IMR-90 (cell line): ENCODE measurements at regions not wholly inside any gene's neighbourhood (a gene's known extent, or its start where the extent isn't known, plus 50 kb on each side); places are given as distances from the start of the nearest gene placed in this dataset.

Experiments
- ATAC-seq: fragments of 200-7000 bp; cut with Tn5 transposase; 2 replicates; pipeline ENCODE4 v1.9.1; 2020; ENCODE audit warnings: low read depth, mild to moderate bottlenecking, moderate library complexity
- BruUV-seq: library from RNA; stranded (reverse); fragments of 400-500 nt; replicated peaks from 2 replicates; lab custom pipeline; 2021; lab: Mats Ljungman, UMichigan
- CTCF ChIA-PET: fragments of 300-600 bp; formaldehyde crosslinking; extraction: SDS; loops from one replicate; lab custom pipeline; 2021; ENCODE audit warnings: antibody characterized with exemption; lab: Yijun Ruan, JAX
- POLR2A ChIA-PET: fragments of 300-600 bp; sonication (Branson Sonifier 250); formaldehyde crosslinking; loops from one replicate; lab custom pipeline; 2022; ENCODE audit warnings: antibody characterized with exemption; ENCODE audit not compliant: unreplicated experiment; lab: Charles Lee
- DNase-seq: peaks from one replicate; pipeline ENCODE4 v3.0.0; 2013
- H2AFZ ChIP-seq: replicated peaks from 2 replicates; pipeline ENCODE3; 2013; ENCODE audit warnings: low read length, mild to moderate bottlenecking; ENCODE audit not compliant: poor library complexity
- H2AK5ac ChIP-seq: 2 replicates; pipeline ENCODE4 v1.6.1; 2013; ENCODE audit warnings: low read depth, low read length, inconsistent platforms
- H2AK9ac ChIP-seq: replicated peaks from 2 replicates; pipeline ENCODE3; 2013; ENCODE audit warnings: mild to moderate bottlenecking, low read depth, low read length, moderate library complexity; ENCODE audit not compliant: poor library complexity
- H2BK120ac ChIP-seq: 2 replicates; pipeline ENCODE4 v1.6.1; 2013; ENCODE audit warnings: low read depth, low read length, inconsistent platforms
- H2BK15ac ChIP-seq: 3 replicates; pipeline ENCODE4 v1.6.1; 2013; ENCODE audit warnings: low read depth, low read length, inconsistent platforms
- H2BK20ac ChIP-seq: 2 replicates; pipeline ENCODE4 v1.6.1; 2013; ENCODE audit warnings: low read depth, mild to moderate bottlenecking, inconsistent platforms, low read length, moderate library complexity
- H2BK5ac ChIP-seq: 2 replicates; pipeline ENCODE4 v1.6.1; 2013; ENCODE audit warnings: mild to moderate bottlenecking, low read depth, low read length, inconsistent platforms; ENCODE audit not compliant: poor library complexity, severe bottlenecking
- H3K14ac ChIP-seq: replicated peaks from 2 replicates; pipeline ENCODE4 v1.6.1; 2013; ENCODE audit warnings: low read depth, low read length, inconsistent platforms
- H3K18ac ChIP-seq: 2 replicates; pipeline ENCODE4 v1.6.1; 2013; ENCODE audit warnings: low read depth, low read length, control low read depth
- H3K23ac ChIP-seq: 2 replicates; pipeline ENCODE4 v1.6.1; 2013; ENCODE audit warnings: low read depth, low read length, inconsistent platforms
- H3K27ac ChIP-seq: 2 replicates; pipeline ENCODE4 v1.5.1; 2013; ENCODE audit warnings: mild to moderate bottlenecking, control low read depth, low read length; ENCODE audit not compliant: insufficient read depth
- H3K27me3 ChIP-seq: 2 replicates; pipeline ENCODE4 v1.6.1; 2013; ENCODE audit warnings: low read length; ENCODE audit not compliant: control insufficient read depth, insufficient read depth
- H3K36me3 ChIP-seq: 2 replicates; pipeline ENCODE4 v1.6.1; 2013; ENCODE audit warnings: low read length, mixed read lengths; ENCODE audit not compliant: control insufficient read depth, insufficient read depth
- H3K4ac ChIP-seq: 2 replicates; pipeline ENCODE4 v1.6.1; 2013; ENCODE audit warnings: low read depth, low read length, inconsistent platforms
- H3K4me1 ChIP-seq: 2 replicates; pipeline ENCODE4 v1.6.1; 2013; ENCODE audit warnings: low read length, mixed read lengths; ENCODE audit not compliant: control insufficient read depth, insufficient read depth
- H3K4me2 ChIP-seq: 2 replicates; pipeline ENCODE4 v1.6.1; 2013; ENCODE audit warnings: low read depth, mild to moderate bottlenecking, control low read depth, low read length, moderate library complexity
- H3K4me3 ChIP-seq: 2 replicates; pipeline ENCODE4 v1.5.1; 2013; ENCODE audit warnings: low read depth, mild to moderate bottlenecking, control low read depth, low read length, moderate library complexity; ENCODE audit not compliant: insufficient read depth
- H3K56ac ChIP-seq: 2 replicates; pipeline ENCODE4 v1.6.1; 2013; ENCODE audit warnings: low read length, inconsistent platforms; ENCODE audit not compliant: insufficient read depth; ENCODE audit errors: extremely low read depth
- H3K79me1 ChIP-seq, 2 experiments: 2 replicates each; pipeline ENCODE4 v1.6.1; 2013; ENCODE audit warnings: low read length in 2 of 2, inconsistent platforms in 1 of 2, low read depth in 1 of 2
- H3K9ac ChIP-seq: 2 replicates; pipeline ENCODE4 v1.6.1; 2013; ENCODE audit warnings: low read depth, low read length, control low read depth
- H3K9me1 ChIP-seq: 2 replicates; pipeline ENCODE4 v1.6.1; 2013; ENCODE audit warnings: low read length, inconsistent platforms; ENCODE audit not compliant: insufficient read depth
- H3K9me3 ChIP-seq: 2 replicates; pipeline ENCODE4 v1.6.1; 2013; ENCODE audit warnings: low read length; ENCODE audit not compliant: control insufficient read depth, insufficient read depth
- H4K20me1 ChIP-seq: 2 replicates; pipeline ENCODE4 v1.6.1; 2013; ENCODE audit warnings: low read length, inconsistent platforms; ENCODE audit not compliant: insufficient read depth
- H4K5ac ChIP-seq: 2 replicates; pipeline ENCODE4 v1.6.1; 2013; ENCODE audit warnings: mild to moderate bottlenecking, low read depth, low read length, control low read depth
- H4K8ac ChIP-seq, 2 experiments: 2 replicates each; pipeline ENCODE4 v1.6.1; 2013; ENCODE audit warnings: low read depth in 2 of 2, low read length in 2 of 2, control low read depth in 1 of 2, inconsistent platforms in 1 of 2
- H4K91ac ChIP-seq: 2 replicates; pipeline ENCODE4 v1.6.1; 2013; ENCODE audit warnings: low read depth, low read length, inconsistent platforms; ENCODE audit not compliant: insufficient read depth
- MXI1 ChIP-seq: IDR thresholded peaks from 2 replicates; pipeline ENCODE4 v1.6.1; 2012; ENCODE audit warnings: low read depth, mild to moderate bottlenecking, low read length, moderate library complexity, borderline replicate concordance
- USF2 ChIP-seq: fragments of 150-350 bp; IDR thresholded peaks from 2 replicates; pipeline ENCODE4 v1.6.1; 2017; ENCODE audit warnings: mild to moderate bottlenecking, antibody characterized with exemption, low read length, low read depth
- WGBS, 2 experiments: methylation state at CpG; one replicate each; pipeline versions ENCODE4 v1.1.5 to v1.1.7; 2013; ENCODE audit warnings: missing lambda C conversion rate in 2 of 2; ENCODE audit not compliant: insufficient read length in 1 of 2; ENCODE audit errors: extremely low coverage in 2 of 2; 5-methylcytosine and 5-hydroxymethylcytosine counted together
- dilution Hi-C: fragments of 300-500 bp; cut with HindIII; formaldehyde crosslinking; loops from one replicate; pipeline ENCODE4 v1.14.3; 2018; ENCODE audit warnings: low sequenced_read_pairs; ENCODE audit not compliant: unreplicated experiment
- in situ Hi-C: fragments of 300-500 bp; cut with MboI; formaldehyde crosslinking; loops from 3 replicates; pipeline ENCODE4 v1.14.3; 2019; ENCODE audit warnings: low sequenced_read_pairs, inconsistent platforms, mixed read lengths
- intact Hi-C: fragments of 100-400 bp; cut with micrococcal nuclease; formaldehyde crosslinking; loops from 2 replicates; pipeline ENCODE4 v1.10.0; 2022

- Histone ChIP-seq H3K18ac (no peak overlapping the region), H2AK9ac (no peak overlapping the region), H3K27ac (no peak overlapping the region), H3K36me3 (no peaks in the 10 kb centered on the region), H2AK5ac (no peak overlapping the region), H4K8ac (no peak overlapping the region), H3K4me3 (no peak overlapping the region), H3K9me1 (no peaks in the 10 kb centered on the region), H4K20me1 (no peaks in the 10 kb centered on the region), H4K91ac (no peak overlapping the region), H2BK5ac (no peak overlapping the region), H3K9me3 (peaks cover 2% of the 10 kb centered on the region; the same call in 1 of the 2 replicates), H3K4ac (no peak overlapping the region), H2BK120ac (no peak overlapping the region), H2BK15ac (no peak overlapping the region), H3K56ac (no peak overlapping the region), H2BK20ac (no peak overlapping the region), H3K9ac (no peak overlapping the region), H3K14ac (no peak overlapping the region), H2AFZ (no peak overlapping the region), H4K5ac (no peak overlapping the region), H3K23ac (no peak overlapping the region), H3K4me2 (no peak overlapping the region), H3K79me1 (no peaks in the 10 kb centered on the region), H3K4me1 (no peaks in the 10 kb centered on the region), H3K27me3 (no peaks in the 10 kb centered on the region)
- 67% methylated on average over 3 of the region's 15 CpGs; no CpG with 5 or more reads in 1 of the 2 experiments for whole genome bisulfite sequencing, 2 experiments
- intact Hi-C loops: no loop called here
- CTCF ChIA-PET: no interaction called here
- dilution Hi-C loops: no loop called here
- BruUV-seq: no TSS peak
- POLR2A ChIA-PET: no interaction called here
- TF ChIP-seq USF2 (no peak), MXI1 (no peak)
- ATAC-seq: no peak
- in situ Hi-C loops: no loop called here
- DNase-seq: no peak
These were observed 1613.8 kb upstream of the IGFBP7 start for GRCh38 chr4:58723954-58724353.
